ENCODE measurements at regions not wholly inside any gene's neighbourhood (a gene's known extent, or its start where the extent isn't known, plus 50 kb on each side); places are given as distances from the start of the nearest gene placed in this dataset.
"Not testable (repeated sequence)": the region's sequence is repeated elsewhere in the genome, so short reads cannot be mapped to it uniquely, and the experiment has no call there.

- H3K9me3 Mint-ChIP-seq, result peaks cover 6% of the 10 kb centered on the region
Observed at GRCh38 chr13:81562598-81562997, 1221.7 kb upstream of the SPRY2 start.

GRCh38 chr13:81551036-81551435, 1210.1 kb upstream of the SPRY2 start:
- Mint-ChIP-seq H3K9me3 (peaks cover 12% of the 10 kb centered on the region), H3K27me3 (no peaks in the 10 kb centered on the region), H3K4me1 (no peaks in the 10 kb centered on the region), H3K4me3 (no peak overlapping the region), H3K27ac (no peak overlapping the region), H3K36me3 (no peaks in the 10 kb centered on the region)
- no peak for ATAC-seq

More at GRCh38 chr13:81562598-81562997, 1221.7 kb upstream of the SPRY2 start:
- Mint-ChIP-seq H3K27me3 (no peaks in the 10 kb centered on the region), H3K4me3 (no peak overlapping the region), H3K27ac (no peak overlapping the region), H3K4me1 (no peaks in the 10 kb centered on the region), H3K36me3 (no peaks in the 10 kb centered on the region)
- ATAC-seq, result no peak

GRCh38 chr13:81546294-81546693, 1205.4 kb upstream of the SPRY2 start:
- not testable (repeated sequence) for H3K27ac Mint-ChIP-seq, H3K4me3 Mint-ChIP-seq, H3K36me3 Mint-ChIP-seq, ATAC-seq, H3K9me3 Mint-ChIP-seq, H3K27me3 Mint-ChIP-seq, H3K4me1 Mint-ChIP-seq

DNA sequence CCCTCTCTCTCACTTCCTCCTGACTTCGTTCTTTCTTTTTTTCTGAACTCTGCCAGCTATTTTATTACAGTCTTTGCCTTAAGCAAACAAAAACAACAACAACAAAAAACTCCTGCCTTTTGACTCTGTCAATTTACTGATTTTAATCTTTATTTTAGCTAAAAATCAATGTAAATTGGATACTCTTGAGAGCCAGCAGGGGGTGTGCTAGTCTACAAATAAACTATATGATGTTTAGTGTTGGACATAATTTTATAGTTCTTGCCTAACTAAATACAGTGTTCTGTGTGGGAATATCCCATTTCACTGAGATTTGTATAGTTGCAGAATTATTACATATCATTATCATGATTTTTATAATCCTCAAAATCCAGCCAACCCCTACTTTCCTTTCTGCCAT, 1199.9 kb upstream of the SPRY2 start:
- ATAC-seq, result no peak
- no peak overlapping the region for H3K27ac Mint-ChIP-seq
- H3K27me3 Mint-ChIP-seq, result no peaks in the 10 kb centered on the region
- H3K4me1 Mint-ChIP-seq, result no peaks in the 10 kb centered on the region
- H3K9me3 Mint-ChIP-seq, result peaks cover 3% of the 10 kb centered on the region
- H3K4me3 Mint-ChIP-seq, result no peak overlapping the region
- H3K36me3 Mint-ChIP-seq, result no peaks in the 10 kb centered on the region

DNA sequence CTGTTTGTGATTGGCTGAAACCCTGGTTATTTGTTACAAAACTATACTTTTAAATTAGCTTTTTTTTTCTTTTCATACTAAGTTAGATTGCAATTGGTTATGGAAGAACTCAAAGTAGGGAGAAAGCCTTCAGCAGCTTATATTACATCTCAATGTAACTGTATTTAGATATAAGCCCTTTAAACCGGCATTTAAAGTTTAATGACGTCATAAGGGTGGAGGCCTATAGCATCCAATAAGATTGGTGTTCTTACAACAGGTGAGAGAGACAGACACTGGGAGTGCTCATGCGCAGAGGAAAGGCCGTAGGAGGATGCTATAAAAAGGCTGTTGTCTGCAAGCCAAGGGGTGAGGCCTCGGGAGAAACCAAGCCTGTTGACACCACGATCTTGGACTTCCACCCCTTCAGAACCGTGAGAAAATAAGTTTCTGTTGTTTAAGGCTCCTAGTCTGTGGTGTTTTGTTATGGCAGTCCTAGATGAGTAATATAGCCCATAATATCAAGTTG, 1198.8 kb upstream of the SPRY2 start:
- no peaks in the 10 kb centered on the region for H3K27me3 Mint-ChIP-seq
- no peak overlapping the region for H3K27ac Mint-ChIP-seq
- no peaks in the 10 kb centered on the region for H3K36me3 Mint-ChIP-seq
- ATAC-seq, result no peak
- peaks cover 8% of the 10 kb centered on the region for H3K9me3 Mint-ChIP-seq
- H3K4me3 Mint-ChIP-seq, result no peak overlapping the region
- H3K4me1 Mint-ChIP-seq, result no peaks in the 10 kb centered on the region

GRCh38 chr13:81498969-81499368, 1158.0 kb upstream of the SPRY2 start:
- Mint-ChIP-seq H3K36me3 (no peaks in the 10 kb centered on the region), H3K4me1 (no peaks in the 10 kb centered on the region), H3K4me3 (no peak overlapping the region), H3K9me3 (peaks cover 19% of the 10 kb centered on the region), H3K27ac (no peak overlapping the region), H3K27me3 (no peaks in the 10 kb centered on the region)
- ATAC-seq, result no peak

GRCh38 chr13:81493144-81493543, 1152.2 kb upstream of the SPRY2 start:
- Mint-ChIP-seq H3K4me3 (no peak overlapping the region), H3K27me3 (no peaks in the 10 kb centered on the region), H3K4me1 (no peaks in the 10 kb centered on the region), H3K27ac (no peak overlapping the region), H3K36me3 (no peaks in the 10 kb centered on the region), H3K9me3 (peaks cover 12% of the 10 kb centered on the region)
- no peak for ATAC-seq

DNA sequence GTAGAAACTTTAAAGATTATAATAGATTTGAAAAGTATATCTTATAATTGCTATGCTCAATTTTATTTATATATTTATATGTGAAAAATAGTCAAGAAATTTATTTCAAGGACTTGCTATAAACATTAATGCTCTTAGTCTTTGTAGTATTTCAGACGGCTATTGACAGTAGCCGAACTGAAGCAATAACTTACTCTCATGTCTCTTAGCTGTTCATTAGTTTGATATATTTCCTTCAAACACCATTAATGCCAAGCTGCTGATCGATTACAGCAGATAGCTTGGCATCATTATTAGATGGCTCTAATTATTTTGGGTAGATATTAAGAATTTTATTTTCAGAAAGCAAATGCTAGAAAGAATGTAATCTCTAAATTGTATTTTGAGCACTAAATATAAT, 1151.5 kb upstream of the SPRY2 start:
- Mint-ChIP-seq H3K9me3 (peaks cover 12% of the 10 kb centered on the region), H3K4me1 (no peaks in the 10 kb centered on the region), H3K27me3 (no peaks in the 10 kb centered on the region), H3K27ac (no peak overlapping the region), H3K36me3 (no peaks in the 10 kb centered on the region), H3K4me3 (no peak overlapping the region)
- no peak for ATAC-seq

DNA sequence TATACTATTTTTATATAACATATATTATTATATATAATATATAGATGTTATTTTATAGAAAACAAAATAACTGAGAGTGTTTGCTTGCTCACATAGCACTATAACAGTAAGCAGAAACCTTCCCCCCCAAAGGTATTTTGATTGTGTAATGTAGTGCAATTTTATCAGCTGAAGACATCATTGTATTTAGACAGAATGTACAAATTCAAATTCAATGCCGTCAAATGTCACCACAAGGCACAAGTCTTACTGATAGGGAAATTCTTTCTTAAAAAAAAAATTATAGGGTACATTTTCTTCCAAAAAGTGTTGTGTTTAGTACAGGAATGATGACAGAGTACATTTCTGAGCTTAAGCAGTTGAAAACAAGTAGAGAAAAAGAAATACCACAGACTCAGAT, 1147.1 kb upstream of the SPRY2 start:
- Mint-ChIP-seq H3K27me3 (no peaks in the 10 kb centered on the region), H3K4me1 (no peaks in the 10 kb centered on the region), H3K9me3 (peaks cover 3% of the 10 kb centered on the region), H3K36me3 (no peaks in the 10 kb centered on the region), H3K4me3 (no peak overlapping the region), H3K27ac (no peak overlapping the region)
- ATAC-seq, result no peak

DNA sequence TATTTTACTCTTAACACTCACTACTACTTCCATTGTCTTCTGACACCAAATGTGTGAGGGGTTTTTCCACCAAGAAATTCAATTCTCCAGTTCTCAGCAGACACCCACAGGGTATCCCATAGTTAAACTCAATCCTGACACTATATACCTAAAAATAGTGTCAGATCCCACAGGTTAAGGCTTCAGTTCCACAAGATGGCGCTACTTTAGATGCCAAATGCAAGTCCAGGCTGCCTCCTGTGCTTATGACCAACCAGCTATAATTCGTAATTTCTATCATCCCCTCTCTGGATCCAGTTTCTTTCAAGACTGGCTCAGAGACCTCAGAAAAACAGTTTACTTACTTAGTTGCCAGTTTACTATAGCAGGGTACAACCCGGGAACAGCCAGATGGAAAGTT, 1146.2 kb upstream of the SPRY2 start:
- no peak overlapping the region for H3K4me3 Mint-ChIP-seq
- ATAC-seq, result no peak
- H3K27ac Mint-ChIP-seq, result no peak overlapping the region
- peaks cover 4% of the 10 kb centered on the region for H3K9me3 Mint-ChIP-seq
- H3K36me3 Mint-ChIP-seq, result no peaks in the 10 kb centered on the region
- H3K27me3 Mint-ChIP-seq, result no peaks in the 10 kb centered on the region
- no peaks in the 10 kb centered on the region for H3K4me1 Mint-ChIP-seq

GRCh38 chr13:81480634-81481033, 1139.7 kb upstream of the SPRY2 start:
- no peaks in the 10 kb centered on the region for H3K36me3 Mint-ChIP-seq
- peaks cover 8% of the 10 kb centered on the region for H3K9me3 Mint-ChIP-seq
- H3K4me3 Mint-ChIP-seq, result no peak overlapping the region
- no peaks in the 10 kb centered on the region for H3K27me3 Mint-ChIP-seq
- H3K27ac Mint-ChIP-seq, result no peak overlapping the region
- ATAC-seq, result no peak
- H3K4me1 Mint-ChIP-seq, result no peaks in the 10 kb centered on the region

DNA sequence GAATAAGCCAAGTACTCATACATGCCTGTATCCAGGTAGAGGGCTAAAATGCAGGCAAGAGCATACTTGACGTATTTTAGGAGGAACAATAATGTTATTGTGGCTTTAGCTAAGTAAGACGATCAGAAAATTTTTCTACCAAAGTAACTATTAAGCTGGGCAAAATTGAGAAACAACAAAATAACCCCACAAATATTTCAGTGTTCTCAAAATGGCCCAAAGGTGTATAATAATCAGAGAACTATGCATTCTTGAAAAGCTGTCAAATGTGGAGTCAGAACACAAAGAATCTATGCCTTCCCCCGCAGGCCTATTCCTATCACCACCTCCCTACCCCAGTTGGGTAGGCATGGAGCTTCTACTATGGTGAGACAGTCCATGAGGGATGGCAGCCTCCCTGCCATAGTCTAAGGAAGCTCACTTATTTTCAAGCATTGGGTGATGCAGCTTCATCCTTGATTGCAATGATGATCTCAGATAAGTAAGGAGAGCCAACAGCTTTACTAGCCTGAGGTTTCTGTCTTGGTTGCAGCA, 1132.5 kb upstream of the SPRY2 start:
- H3K36me3 Mint-ChIP-seq, result no peaks in the 10 kb centered on the region
- H3K4me1 Mint-ChIP-seq, result no peaks in the 10 kb centered on the region
- no peak overlapping the region for H3K4me3 Mint-ChIP-seq
- H3K27me3 Mint-ChIP-seq, result no peaks in the 10 kb centered on the region
- H3K9me3 Mint-ChIP-seq, result no peaks in the 10 kb centered on the region
- no peak overlapping the region for H3K27ac Mint-ChIP-seq
- no peak for ATAC-seq

DNA sequence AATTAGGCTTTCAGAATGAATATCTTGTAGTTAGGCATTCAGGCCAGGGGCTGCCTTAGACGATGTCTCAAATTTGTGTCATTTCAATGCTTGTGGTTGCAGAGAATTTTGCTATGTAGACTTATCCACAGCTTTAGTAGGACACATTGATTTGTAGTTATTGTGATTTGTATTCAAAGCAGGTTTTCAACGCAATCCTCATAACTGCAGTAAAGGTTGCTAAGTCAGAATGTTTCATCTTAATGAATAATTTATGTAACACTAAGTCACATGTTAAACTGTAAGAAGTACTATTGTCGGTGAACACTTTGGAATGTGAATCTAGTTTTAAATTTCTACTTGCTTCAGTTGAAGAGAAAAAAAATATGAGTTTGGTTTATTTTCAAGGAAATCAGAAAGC, 1117.2 kb upstream of the SPRY2 start:
- no peak for ATAC-seq
- H3K27ac Mint-ChIP-seq, result no peak overlapping the region
- H3K27me3 Mint-ChIP-seq, result no peaks in the 10 kb centered on the region
- H3K4me1 Mint-ChIP-seq, result no peaks in the 10 kb centered on the region
- H3K36me3 Mint-ChIP-seq, result no peaks in the 10 kb centered on the region
- peaks cover 11% of the 10 kb centered on the region for H3K9me3 Mint-ChIP-seq
- no peak overlapping the region for H3K4me3 Mint-ChIP-seq

DNA sequence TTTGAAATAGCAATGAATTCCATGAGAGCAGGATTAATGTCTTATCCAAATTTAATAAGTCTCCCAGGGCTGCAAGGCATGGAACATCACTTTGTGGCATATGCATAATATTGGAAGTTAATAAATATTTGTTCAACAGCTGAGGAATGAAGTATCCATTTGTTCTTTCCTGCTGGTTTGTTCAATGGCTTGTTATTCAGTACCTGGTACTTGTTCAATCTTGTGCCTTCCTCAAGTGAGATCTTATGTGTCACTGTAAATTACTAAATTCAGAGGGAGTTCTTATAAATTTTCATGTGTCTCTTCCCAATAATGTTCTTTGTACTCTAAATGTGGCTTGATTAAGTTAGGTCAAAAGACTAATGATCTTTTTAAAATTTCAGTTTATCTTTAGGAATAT, 1105.5 kb upstream of the SPRY2 start:
- no peak overlapping the region for H3K27ac Mint-ChIP-seq

DNA sequence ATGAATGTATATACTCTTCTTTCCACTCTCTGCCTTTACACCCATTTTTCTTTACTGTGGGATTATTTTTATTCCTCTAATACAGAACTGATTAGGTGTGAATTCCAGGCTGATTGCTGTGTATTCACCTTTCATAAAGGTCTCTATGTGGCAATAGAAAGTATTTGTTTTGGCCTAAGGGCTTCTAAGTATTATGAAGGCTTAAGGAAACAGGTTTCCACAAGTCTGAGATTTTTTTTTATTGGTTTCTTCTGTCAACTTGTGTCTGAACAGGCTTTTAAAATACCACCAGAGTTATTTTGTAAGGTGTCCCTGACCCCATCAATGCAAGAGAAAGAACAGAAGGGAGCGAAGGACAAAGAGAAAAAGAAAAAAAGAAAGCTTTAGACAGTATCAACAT, 1102.0 kb upstream of the SPRY2 start:
- Mint-ChIP-seq H3K9me3 (peaks cover 3% of the 10 kb centered on the region), H3K36me3 (no peaks in the 10 kb centered on the region), H3K27me3 (no peaks in the 10 kb centered on the region), H3K4me1 (no peaks in the 10 kb centered on the region), H3K27ac (no peak overlapping the region), H3K4me3 (no peak overlapping the region)
- ATAC-seq, result no peak

More for the DNA sequence above, 1105.5 kb upstream of the SPRY2 start:
- no peak overlapping the region for H3K4me3 Mint-ChIP-seq
- H3K4me1 Mint-ChIP-seq, result no peaks in the 10 kb centered on the region
- H3K36me3 Mint-ChIP-seq, result no peaks in the 10 kb centered on the region
- ATAC-seq, result no peak
- H3K27me3 Mint-ChIP-seq, result no peaks in the 10 kb centered on the region
- peaks cover 3% of the 10 kb centered on the region for H3K9me3 Mint-ChIP-seq

DNA sequence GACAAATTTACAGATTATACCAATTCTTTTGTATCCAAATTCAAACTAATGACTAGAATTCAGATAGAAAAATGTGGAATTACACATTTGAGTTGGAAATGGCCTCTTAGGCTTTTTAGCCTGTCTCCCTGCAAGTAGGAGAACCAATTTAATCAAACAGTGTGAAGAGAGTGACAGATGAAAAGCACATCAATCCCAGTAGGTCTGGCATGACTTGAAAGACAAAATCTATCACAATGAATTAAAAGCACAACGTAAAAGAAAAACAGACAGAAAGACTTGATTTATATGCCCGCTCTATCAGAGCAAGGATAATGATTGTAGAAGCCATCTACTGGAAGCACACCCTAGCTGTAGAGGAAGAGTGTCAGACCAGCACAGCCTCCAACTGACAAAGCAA, 1084.4 kb upstream of the SPRY2 start:
- Mint-ChIP-seq H3K4me3 (no peak overlapping the region), H3K9me3 (peaks cover 3% of the 10 kb centered on the region), H3K27ac (no peak overlapping the region), H3K36me3 (no peaks in the 10 kb centered on the region), H3K27me3 (no peaks in the 10 kb centered on the region), H3K4me1 (no peaks in the 10 kb centered on the region)
- no peak for ATAC-seq

- no peaks in the 10 kb centered on the region for H3K4me1 Mint-ChIP-seq
- peaks cover 6% of the 10 kb centered on the region for H3K9me3 Mint-ChIP-seq
- H3K27ac Mint-ChIP-seq, result no peak overlapping the region
- H3K36me3 Mint-ChIP-seq, result no peaks in the 10 kb centered on the region
- no peak overlapping the region for H3K4me3 Mint-ChIP-seq
- H3K27me3 Mint-ChIP-seq, result no peaks in the 10 kb centered on the region
- no peak for ATAC-seq
Observed at GRCh38 chr13:81409284-81409683, 1068.4 kb upstream of the SPRY2 start.
